GM10248 (cell line): ENCODE measurements at regions not wholly inside any gene's neighbourhood (a gene's known extent, or its start where the extent isn't known, plus 50 kb on each side); places are given as distances from the start of the nearest gene placed in this dataset.
"Not testable (repeated sequence)": the region's sequence is repeated elsewhere in the genome, so short reads cannot be mapped to it uniquely, and the experiment has no call there.

Experiments
- CTCF ChIA-PET: fragments of 300-600 bp; sonication (Branson Sonifier 250); formaldehyde crosslinking; extraction: SDS; loops from one replicate; lab custom pipeline; 2021; ENCODE audit warnings: antibody characterized with exemption; lab: Yijun Ruan, JAX
- POLR2A ChIA-PET: fragments of 350-650 bp; sonication (Branson Sonifier 250); formaldehyde crosslinking; extraction: SDS; loops from one replicate; lab custom pipeline; 2020; ENCODE audit warnings: antibody characterized with exemption; lab: Yijun Ruan, JAX
- DNase-seq: peaks from one replicate; pipeline ENCODE4 v3.0.0; 2012; ENCODE audit errors: extremely low spot score
- TF ChIP-seq, protein P1 (sequence below): IDR thresholded peaks from 2 replicates; pipeline ENCODE4 v1.5.1; 2012; ENCODE audit warnings: mild to moderate bottlenecking, low read depth; ENCODE audit errors: extremely low read depth, missing control alignments, control extremely low read depth

DNA sequence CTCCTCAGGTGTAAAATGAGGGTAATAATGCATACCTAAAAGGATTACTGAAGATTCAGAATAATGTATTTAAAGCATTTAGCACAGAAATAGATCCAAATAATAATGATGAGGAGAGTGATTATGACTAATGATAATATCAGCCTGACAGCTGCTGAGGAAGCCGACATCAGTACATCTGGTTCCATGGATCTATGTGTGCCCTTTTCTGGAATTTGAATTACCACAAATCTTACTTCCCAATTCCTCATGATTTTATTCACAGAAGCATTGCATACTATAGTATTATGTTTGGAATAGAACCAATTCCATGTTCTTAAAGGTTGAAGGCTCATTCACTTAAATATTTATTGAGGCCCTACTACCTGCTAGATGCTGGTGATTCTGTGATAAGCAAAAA lies 248.9 kb upstream of the THUMPD2 start:
- DNase-seq, result no peak
- CTCF ChIA-PET, result no interaction called here
- TF ChIP-seq, protein P1, sequence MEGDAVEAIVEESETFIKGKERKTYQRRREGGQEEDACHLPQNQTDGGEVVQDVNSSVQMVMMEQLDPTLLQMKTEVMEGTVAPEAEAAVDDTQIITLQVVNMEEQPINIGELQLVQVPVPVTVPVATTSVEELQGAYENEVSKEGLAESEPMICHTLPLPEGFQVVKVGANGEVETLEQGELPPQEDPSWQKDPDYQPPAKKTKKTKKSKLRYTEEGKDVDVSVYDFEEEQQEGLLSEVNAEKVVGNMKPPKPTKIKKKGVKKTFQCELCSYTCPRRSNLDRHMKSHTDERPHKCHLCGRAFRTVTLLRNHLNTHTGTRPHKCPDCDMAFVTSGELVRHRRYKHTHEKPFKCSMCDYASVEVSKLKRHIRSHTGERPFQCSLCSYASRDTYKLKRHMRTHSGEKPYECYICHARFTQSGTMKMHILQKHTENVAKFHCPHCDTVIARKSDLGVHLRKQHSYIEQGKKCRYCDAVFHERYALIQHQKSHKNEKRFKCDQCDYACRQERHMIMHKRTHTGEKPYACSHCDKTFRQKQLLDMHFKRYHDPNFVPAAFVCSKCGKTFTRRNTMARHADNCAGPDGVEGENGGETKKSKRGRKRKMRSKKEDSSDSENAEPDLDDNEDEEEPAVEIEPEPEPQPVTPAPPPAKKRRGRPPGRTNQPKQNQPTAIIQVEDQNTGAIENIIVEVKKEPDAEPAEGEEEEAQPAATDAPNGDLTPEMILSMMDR, result no peak
- POLR2A ChIA-PET, result no interaction called here

DNA sequence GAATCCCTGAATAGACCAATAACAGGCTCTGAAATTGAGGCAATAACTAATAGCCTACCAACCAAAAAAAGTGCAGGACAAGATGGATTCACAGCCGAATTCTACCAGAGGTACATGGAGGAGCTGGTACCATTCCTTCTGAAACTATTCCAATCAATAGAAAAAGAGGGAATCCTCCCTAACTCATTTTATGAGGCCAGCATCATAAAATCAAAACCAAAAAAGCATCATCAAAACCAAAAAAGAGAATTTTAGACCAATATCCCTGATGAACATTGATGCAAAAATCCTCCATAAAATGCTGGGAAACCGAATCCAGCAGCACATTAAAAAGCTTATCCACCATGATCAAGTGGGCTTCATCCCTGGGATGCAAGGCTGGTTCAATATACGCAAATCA lies 246.2 kb upstream of the THUMPD2 start:
- POLR2A ChIA-PET, DNase-seq, CTCF ChIA-PET: not testable (repeated sequence)

DNA sequence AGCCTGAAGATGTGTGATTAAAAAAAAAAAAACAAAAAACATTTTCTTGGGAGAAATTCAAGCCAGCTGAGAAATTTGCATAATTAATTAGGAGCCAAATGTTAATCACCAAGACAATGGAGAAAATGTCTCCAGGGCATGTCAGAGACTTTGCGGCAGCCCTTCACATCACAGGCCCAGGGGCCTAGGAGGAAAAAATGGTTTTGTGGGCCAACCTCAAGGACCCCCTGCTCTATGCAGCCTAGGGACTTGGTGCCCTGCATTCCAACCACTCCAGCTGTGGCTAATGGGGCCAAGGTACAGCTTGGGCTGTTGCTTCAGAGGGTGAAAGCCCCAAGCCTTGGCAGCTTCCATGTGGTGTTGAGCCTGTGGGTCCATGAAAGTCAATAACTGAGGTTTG lies 241.9 kb upstream of the THUMPD2 start:
- TF ChIP-seq, protein P1, result no peak
- CTCF ChIA-PET, result no interaction called here
- no peak for DNase-seq
- POLR2A ChIA-PET, result no interaction called here

DNA sequence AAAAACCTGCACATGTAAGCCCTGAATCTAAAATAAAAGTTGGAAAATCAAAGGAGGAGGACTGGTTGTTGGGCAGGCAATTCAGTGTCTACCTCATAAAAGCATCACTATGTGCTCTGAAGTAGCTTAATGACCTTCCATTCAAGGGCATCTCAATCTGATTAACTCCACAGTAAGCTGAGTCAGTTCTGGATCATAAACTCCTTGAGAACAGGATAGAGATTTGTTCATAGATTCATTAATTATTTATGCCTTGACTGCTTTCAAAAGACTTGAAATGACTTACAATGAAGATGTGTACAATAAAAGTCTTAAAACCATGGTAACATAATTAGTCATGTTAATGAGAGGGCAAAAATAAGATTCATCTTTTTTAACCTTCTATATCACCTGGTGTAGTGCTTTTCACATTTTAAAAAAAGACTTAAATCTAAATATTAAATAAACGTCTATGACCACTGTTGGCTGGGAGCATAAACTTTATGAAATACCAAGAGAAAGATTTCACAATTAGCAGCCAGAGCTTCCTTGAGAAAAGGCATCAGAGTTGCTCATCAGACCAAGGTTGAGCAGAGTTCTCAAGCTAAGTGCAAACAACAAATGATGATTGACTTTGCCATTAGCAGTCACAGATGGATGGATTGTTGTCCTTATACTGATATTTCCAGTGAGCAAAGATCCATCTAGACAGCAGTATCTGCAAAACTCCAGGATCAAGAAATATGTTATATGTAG lies 237.3 kb upstream of the THUMPD2 start:
- CTCF ChIA-PET, result interaction anchor here (1.1 to 1.4 kb wide), 2 partner anchors 14 to 62 kb away, joined by 3 read pairs; no protein-coding TSS in a partner anchor
- TF ChIP-seq, protein P1, result no peak
- POLR2A ChIA-PET, result no interaction called here
- DNase-seq, result no peak

DNA sequence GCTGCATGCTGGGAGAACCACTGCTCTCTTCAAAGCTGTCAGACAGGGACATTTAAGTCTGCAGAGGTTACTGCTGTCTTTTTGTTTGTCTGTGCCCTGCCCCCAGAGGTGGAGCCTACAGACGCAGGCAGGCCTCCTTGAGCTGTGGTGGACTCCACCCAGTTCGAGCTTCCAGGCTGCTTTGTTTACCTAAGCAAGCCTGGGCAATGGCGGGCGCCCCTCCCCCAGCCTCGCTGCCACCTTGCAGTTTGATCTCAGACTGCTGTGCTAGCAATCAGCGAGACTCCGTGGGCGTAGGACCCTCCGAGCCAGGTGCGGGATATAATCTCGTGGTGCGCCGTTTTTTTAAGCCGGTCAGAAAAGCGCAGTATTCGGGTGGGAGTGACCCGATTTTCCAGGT lies 234.9 kb upstream of the THUMPD2 start:
- POLR2A ChIA-PET, CTCF ChIA-PET: not testable (repeated sequence)

DNA sequence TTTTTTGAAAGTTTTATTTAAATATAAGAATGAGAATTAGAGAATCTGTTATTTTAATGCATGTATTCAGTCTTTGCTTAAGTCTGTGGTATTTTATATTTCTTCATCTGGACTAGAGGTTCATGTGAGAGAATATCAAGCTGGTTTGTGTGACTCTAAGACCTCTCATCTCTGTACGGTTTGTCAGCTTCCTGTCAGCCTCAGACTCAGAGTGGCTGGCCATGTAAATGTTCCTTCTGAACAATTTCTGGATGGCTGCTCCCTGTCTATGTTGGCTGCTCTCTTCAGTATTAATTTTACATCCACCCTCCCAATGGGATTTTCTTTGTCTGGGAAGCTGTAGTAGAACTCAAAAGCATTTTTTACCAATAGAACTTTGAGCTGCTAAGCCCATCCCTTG lies 225.3 kb upstream of the THUMPD2 start:
- ChIA-PET CTCF (interaction anchor here (1.0 kb wide), 1 partner anchor 93 kb away, joined by 3 read pairs; no protein-coding TSS in a partner anchor), POLR2A (no interaction called here)
- TF ChIP-seq, protein P1, result no peak
- DNase-seq, result no peak

More for the DNA sequence above, 234.9 kb upstream of the THUMPD2 start:
- not testable (repeated sequence) for DNase-seq

DNA sequence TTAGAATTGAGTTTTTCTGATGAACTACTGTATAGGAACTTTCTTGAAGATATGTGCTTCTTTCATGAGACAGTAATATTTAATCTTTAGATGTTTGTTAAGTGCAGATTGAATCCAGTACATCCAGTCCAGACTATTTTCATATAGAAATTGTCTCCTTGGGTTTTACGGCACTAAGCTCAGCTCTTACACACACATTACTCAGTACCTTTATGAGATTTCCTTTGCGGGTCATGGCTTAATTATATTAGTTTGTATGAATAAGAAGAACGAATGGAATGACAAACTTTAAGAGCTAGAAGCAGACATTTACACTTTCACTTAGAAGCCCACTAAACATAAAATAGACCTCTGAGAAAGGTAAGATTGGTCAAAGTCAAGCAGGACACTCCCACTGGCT lies 223.3 kb upstream of the THUMPD2 start:
- no peak for DNase-seq
- POLR2A ChIA-PET, result no interaction called here
- TF ChIP-seq, protein P1, result no peak
- CTCF ChIA-PET, result no interaction called here

DNA sequence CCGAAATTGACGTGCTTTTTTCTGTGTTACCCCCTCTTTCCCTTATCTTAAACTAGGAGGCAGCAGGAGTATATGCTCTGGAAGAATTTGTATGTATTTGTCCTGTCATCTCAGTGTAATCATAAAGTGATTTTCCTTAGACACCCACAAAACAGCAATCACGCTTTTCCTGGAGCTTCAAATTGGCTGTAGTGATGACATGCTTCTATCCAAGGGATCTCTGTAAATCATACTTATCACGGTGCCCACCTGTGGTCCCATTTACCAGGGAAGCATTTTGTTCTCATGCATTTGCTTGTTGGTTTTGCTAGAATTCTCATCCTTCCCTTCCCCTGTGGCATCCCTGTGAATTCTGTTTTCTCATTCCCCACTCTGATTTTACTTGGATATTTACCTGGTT lies 220.8 kb upstream of the THUMPD2 start:
- TF ChIP-seq, protein P1, result no peak
- POLR2A ChIA-PET, result no interaction called here
- DNase-seq, result no peak
- CTCF ChIA-PET, result no interaction called here
